MM.1S (cell line): ENCODE measurements at regions not wholly inside any gene's neighbourhood (a gene's known extent, or its start where the extent isn't known, plus 50 kb on each side); places are given as distances from the start of the nearest gene placed in this dataset.

ENCODE experiments used
- CTCF ChIP-seq: fragments of 300-600 bp; sonication (generic); IDR thresholded peaks from 2 replicates; pipeline ENCODE4 v1.5.1; 2016; ENCODE audit warnings: antibody characterized with exemption, low read length, mixed read lengths
- EZH2 ChIP-seq: fragments of 300-600 bp; sonication (generic); optimal IDR thresholded peaks from 2 replicates; pipeline ENCODE3; 2017; ENCODE audit warnings: low read depth, mild to moderate bottlenecking, antibody characterized with exemption, low read length, mixed read lengths
- EZH2phosphoT487 ChIP-seq: fragments of 300-600 bp; sonication (generic); IDR thresholded peaks from 2 replicates; pipeline ENCODE4 v1.6.1; 2018; ENCODE audit warnings: antibody characterized with exemption, low read length

GRCh38 chr10:25766213-25766612, 167.8 kb upstream of the MYO3A start:
- no peak for TF ChIP-seq CTCF
- no peak for TF ChIP-seq EZH2
- no peak for TF ChIP-seq EZH2phosphoT487
